HEK293 (cell line): ENCODE measurements at regions not wholly inside any gene's neighbourhood (a gene's known extent, or its start where the extent isn't known, plus 50 kb on each side); places are given as distances from the start of the nearest gene placed in this dataset.

ENCODE experiments used
- CTCF ChIA-PET: fragments of 350-600 bp; formaldehyde crosslinking; extraction: SDS; loops from one replicate; lab custom pipeline; 2021; ENCODE audit warnings: antibody characterized with exemption; lab: Yijun Ruan, JAX
- POLR2A ChIA-PET: fragments of 300-600 bp; formaldehyde crosslinking; extraction: SDS; loops from one replicate; lab custom pipeline; 2020; ENCODE audit warnings: antibody characterized with exemption, inconsistent platforms; lab: Yijun Ruan, JAX
- H3K27ac ChIP-seq: fragments of 200-500 bp; sonication (Bioruptor generic); 2 replicates; pipeline ENCODE4 v1.5.1; 2014; ENCODE audit warnings: low read depth, low read length, control low read depth, inconsistent platforms; ENCODE audit errors: extremely low read depth
- H3K36me3 ChIP-seq, 2 experiments: fragments of 200-500 bp in 1 of 2; sonication (Bioruptor generic) in 1 of 2; 1 replicate in 1 of 2; 2 replicates in 1 of 2; pipeline ENCODE4 v1.5.1; 2014 to 2017; ENCODE audit warnings: inconsistent platforms in 2 of 2, low read length in 2 of 2; ENCODE audit not compliant: control insufficient read depth in 2 of 2, insufficient read depth in 1 of 2
- H3K4me1 ChIP-seq: fragments of 200-500 bp; sonication (Bioruptor generic); 2 replicates; pipeline ENCODE4 v1.5.1; 2014; ENCODE audit warnings: mild to moderate bottlenecking, low read length, inconsistent platforms; ENCODE audit not compliant: control insufficient read depth, insufficient read depth
- H3K4me3 ChIP-seq: 2 replicates; pipeline ENCODE4 v1.5.1; 2011; ENCODE audit warnings: low read depth, mild to moderate bottlenecking, control low read depth, low read length, moderate library complexity
- H3K9me3 ChIP-seq: fragments of 200-500 bp; sonication (Bioruptor generic); 2 replicates; pipeline ENCODE4 v1.5.1; 2014; ENCODE audit warnings: low read depth, low read length, inconsistent platforms; ENCODE audit not compliant: control insufficient read depth, insufficient read depth
- BCL11B ChIP-seq: fragments of 450-650 bp; formaldehyde crosslinking; IDR thresholded peaks from 2 replicates; pipeline ENCODE4 v1.5.1; 2016; ENCODE audit warnings: low read depth, missing biosample characterization, missing genetic modification characterization
- GLI2 ChIP-seq: fragments of 450-650 bp; formaldehyde crosslinking; IDR thresholded peaks from 2 replicates; pipeline ENCODE4; 2017; ENCODE audit warnings: missing biosample characterization, missing genetic modification characterization, low read depth, borderline replicate concordance
- PRDM1 ChIP-seq: fragments of 450-650 bp; formaldehyde crosslinking; IDR thresholded peaks from 2 replicates; pipeline ENCODE4; 2016; ENCODE audit warnings: missing biosample characterization, missing genetic modification characterization
- SCRT1 ChIP-seq: fragments of 450-650 bp; formaldehyde crosslinking; IDR thresholded peaks from 2 replicates; pipeline ENCODE4 v1.5.1; 2016; ENCODE audit warnings: missing biosample characterization, missing genetic modification characterization, borderline replicate concordance
- ZBTB11 ChIP-seq: fragments of 450-650 bp; formaldehyde crosslinking; conservative IDR thresholded peaks from 2 replicates; pipeline ENCODE4 v1.5.1; 2016; ENCODE audit warnings: low read depth, missing biosample characterization, missing genetic modification characterization
- ZBTB8A ChIP-seq: fragments of 450-650 bp; formaldehyde crosslinking; IDR thresholded peaks from 2 replicates; pipeline ENCODE4 v1.5.1; 2016; ENCODE audit warnings: missing biosample characterization, missing genetic modification characterization
- ZFP41 ChIP-seq: fragments of 450-650 bp; formaldehyde crosslinking; IDR thresholded peaks from 2 replicates; pipeline ENCODE4 v1.5.1; 2016; ENCODE audit warnings: missing biosample characterization, missing genetic modification characterization, borderline replicate concordance
- ZNF157 ChIP-seq: fragments of 450-650 bp; formaldehyde crosslinking; IDR thresholded peaks from 2 replicates; pipeline ENCODE4 v1.5.1; 2016; ENCODE audit warnings: missing biosample characterization, missing genetic modification characterization
- ZNF184 ChIP-seq: fragments of 450-650 bp; IDR thresholded peaks from 2 replicates; pipeline ENCODE4 v1.5.1; 2018; ENCODE audit warnings: missing biosample characterization, mild to moderate bottlenecking, missing genetic modification characterization
- ZNF19 ChIP-seq: fragments of 450-650 bp; formaldehyde crosslinking; IDR thresholded peaks from 2 replicates; pipeline ENCODE4; 2016; ENCODE audit warnings: missing biosample characterization, missing genetic modification characterization, low read depth
- ZNF335 ChIP-seq: fragments of 450-650 bp; formaldehyde crosslinking; conservative IDR thresholded peaks from 2 replicates; pipeline ENCODE4 v1.5.1; 2016; ENCODE audit warnings: missing biosample characterization, missing genetic modification characterization
- ZNF394 ChIP-seq: fragments of 450-650 bp; formaldehyde crosslinking; IDR thresholded peaks from 2 replicates; pipeline ENCODE4 v1.5.1; 2016; ENCODE audit warnings: missing biosample characterization, missing genetic modification characterization, mild to moderate bottlenecking, moderate library complexity, borderline replicate concordance
- ZNF426 ChIP-seq: fragments of 450-650 bp; formaldehyde crosslinking; IDR thresholded peaks from 2 replicates; pipeline ENCODE4 v1.5.1; 2017; ENCODE audit warnings: missing biosample characterization, missing genetic modification characterization, mild to moderate bottlenecking, inconsistent platforms, moderate library complexity
- ZNF433 ChIP-seq: fragments of 450-650 bp; formaldehyde crosslinking; IDR thresholded peaks from 2 replicates; pipeline ENCODE4 v1.5.1; 2016; ENCODE audit warnings: missing biosample characterization, missing genetic modification characterization, low read depth
- ZNF518A ChIP-seq: fragments of 450-650 bp; formaldehyde crosslinking; conservative IDR thresholded peaks from 2 replicates; pipeline ENCODE4 v1.5.1; 2016; ENCODE audit warnings: low read depth, missing biosample characterization, missing genetic modification characterization
- ZNF529 ChIP-seq: fragments of 450-650 bp; formaldehyde crosslinking; IDR thresholded peaks from 2 replicates; pipeline ENCODE4 v1.5.1; 2017; ENCODE audit warnings: missing genetic modification characterization, missing biosample characterization; ENCODE audit not compliant: insufficient replicate concordance
- ZNF530 ChIP-seq: fragments of 450-650 bp; formaldehyde crosslinking; IDR thresholded peaks from 2 replicates; pipeline ENCODE4 v1.5.1; 2016; ENCODE audit warnings: low read depth, missing biosample characterization, missing genetic modification characterization
- ZNF544 ChIP-seq: fragments of 450-650 bp; formaldehyde crosslinking; IDR thresholded peaks from 2 replicates; pipeline ENCODE4 v1.5.0; 2017; ENCODE audit warnings: missing biosample characterization, missing genetic modification characterization
- ZNF548 ChIP-seq: fragments of 450-650 bp; formaldehyde crosslinking; IDR thresholded peaks from 2 replicates; pipeline ENCODE4 v1.5.1; 2016; ENCODE audit warnings: missing biosample characterization, missing genetic modification characterization
- ZNF555 ChIP-seq: fragments of 450-650 bp; formaldehyde crosslinking; conservative IDR thresholded peaks from 2 replicates; pipeline ENCODE4 v1.5.1; 2017; ENCODE audit warnings: missing biosample characterization, mild to moderate bottlenecking, missing genetic modification characterization, inconsistent platforms
- ZNF596 ChIP-seq: fragments of 450-650 bp; IDR thresholded peaks from 2 replicates; pipeline ENCODE4 v1.5.0; 2018; ENCODE audit warnings: missing biosample characterization, mild to moderate bottlenecking, missing genetic modification characterization, moderate library complexity
- ZNF610 ChIP-seq: fragments of 450-650 bp; formaldehyde crosslinking; IDR thresholded peaks from 2 replicates; pipeline ENCODE4 v1.5.1; 2016; ENCODE audit warnings: missing biosample characterization, missing genetic modification characterization, borderline replicate concordance
- ZNF623 ChIP-seq: fragments of 450-650 bp; formaldehyde crosslinking; IDR thresholded peaks from 2 replicates; pipeline ENCODE4 v1.5.1; 2016; ENCODE audit warnings: missing biosample characterization, missing genetic modification characterization
- ZNF654 ChIP-seq: fragments of 450-650 bp; formaldehyde crosslinking; IDR thresholded peaks from 2 replicates; pipeline ENCODE4 v1.5.1; 2016; ENCODE audit warnings: low read depth, missing biosample characterization, missing genetic modification characterization
- ZNF768 ChIP-seq: fragments of 450-650 bp; formaldehyde crosslinking; IDR thresholded peaks from 2 replicates; pipeline ENCODE4 v1.5.1; 2018; ENCODE audit warnings: missing biosample characterization, mild to moderate bottlenecking, missing genetic modification characterization
- ZNF843 ChIP-seq: fragments of 450-650 bp; formaldehyde crosslinking; IDR thresholded peaks from 2 replicates; pipeline ENCODE4 v1.5.1; 2016; ENCODE audit warnings: missing biosample characterization, missing genetic modification characterization
- ZXDB ChIP-seq: fragments of 450-650 bp; formaldehyde crosslinking; IDR thresholded peaks from 2 replicates; pipeline ENCODE4 v1.5.1; 2016; ENCODE audit warnings: missing biosample characterization, missing genetic modification characterization

GRCh38 chr11:129508163-129508562 lies 132.5 kb downstream of the BARX2 start:
- H3K27ac ChIP-seq, result no peak overlapping the region
- H3K4me3 ChIP-seq, result no peak overlapping the region
- H3K4me1 ChIP-seq, result no peaks in the 10 kb centered on the region
- CTCF ChIA-PET, result interaction anchor here (0.6 kb wide), 1 partner anchor 81 kb away, joined by 4 read pairs; no protein-coding TSS in a partner anchor
- H3K36me3 ChIP-seq, result no peaks in the 10 kb centered on the region
- POLR2A ChIA-PET, result no interaction called here
- TF ChIP-seq ZXDB (tag by site-specific recombination) (no peak), GLI2 (tag by site-specific recombination) (no peak), PRDM1 (tag by site-specific recombination) (no peak), ZNF548 (tag by site-specific recombination) (no peak), ZNF654 (tag by site-specific recombination) (peak; percentile 28; the same call in 1 of the 2 replicates), ZNF433 (no peak), ZNF596 (tag by site-specific recombination) (no peak), SCRT1 (tag by site-specific recombination) (no peak), ZNF157 (tag by site-specific recombination) (no peak), ZBTB8A (tag by site-specific recombination) (peak; percentile 40; the same call in 1 of the 2 replicates), ZFP41 (tag by site-specific recombination) (no peak), ZNF623 (tag by site-specific recombination) (peak; percentile 58), BCL11B (tag by site-specific recombination) (no peak), ZNF610 (tag by site-specific recombination) (no peak), ZBTB11 (0 out of 2 replicates have a peak, but pooled peaks have one; percentile 42), ZNF394 (peak; percentile 74; the same call in 1 of the 2 replicates), ZNF555 (tag by site-specific recombination) (peak; percentile 56), ZNF518A (peak; percentile 72), ZNF529 (no peak), ZNF19 (tag by site-specific recombination) (no peak), ZNF768 (tag by site-specific recombination) (no peak), ZNF544 (tag by site-specific recombination) (no peak), ZNF184 (tag by site-specific recombination) (no peak), ZNF426 (peak; percentile 60), ZNF530 (no peak), ZNF843 (tag by site-specific recombination) (no peak), ZNF335 (tag by site-specific recombination) (no peak)
- TF ChIP-seq, all 188 proteins: peak for 8
- H3K9me3 ChIP-seq, result no peaks in the 10 kb centered on the region
